Hematopoietic multipotent progenitor cell treated with erythropoietin and hydrocortisone succinate and interleukin-3 and kit ligand, for 8 days (in vitro differentiated cells): ENCODE measurements at regions not wholly inside any gene's neighbourhood (a gene's known extent, or its start where the extent isn't known, plus 50 kb on each side); places are given as distances from the start of the nearest gene placed in this dataset.

Experiments
- DNase-seq: peaks from one replicate; pipeline ENCODE4 v3.0.0-alpha.2; 2015

DNA sequence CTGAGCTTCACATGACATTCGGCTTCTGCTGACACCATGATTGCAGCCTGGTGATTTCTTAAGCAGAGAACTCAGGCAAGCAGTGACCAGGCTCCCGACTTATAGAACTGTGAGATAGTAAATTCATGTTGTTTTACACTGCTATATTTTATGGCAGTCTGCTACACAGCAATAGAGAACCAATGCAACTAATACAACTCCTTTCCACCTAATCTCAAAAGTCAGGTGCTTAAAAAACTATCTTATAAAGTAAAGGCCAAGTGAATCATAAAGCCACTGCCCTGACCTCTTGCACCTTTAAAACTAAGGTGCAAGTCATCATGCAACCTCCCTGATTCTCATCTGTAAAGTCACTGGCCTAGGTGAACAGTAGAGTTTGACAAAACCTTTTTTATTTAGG is 95.3 kb upstream of the GLS start:
- DNase-seq, result no peak

DNA sequence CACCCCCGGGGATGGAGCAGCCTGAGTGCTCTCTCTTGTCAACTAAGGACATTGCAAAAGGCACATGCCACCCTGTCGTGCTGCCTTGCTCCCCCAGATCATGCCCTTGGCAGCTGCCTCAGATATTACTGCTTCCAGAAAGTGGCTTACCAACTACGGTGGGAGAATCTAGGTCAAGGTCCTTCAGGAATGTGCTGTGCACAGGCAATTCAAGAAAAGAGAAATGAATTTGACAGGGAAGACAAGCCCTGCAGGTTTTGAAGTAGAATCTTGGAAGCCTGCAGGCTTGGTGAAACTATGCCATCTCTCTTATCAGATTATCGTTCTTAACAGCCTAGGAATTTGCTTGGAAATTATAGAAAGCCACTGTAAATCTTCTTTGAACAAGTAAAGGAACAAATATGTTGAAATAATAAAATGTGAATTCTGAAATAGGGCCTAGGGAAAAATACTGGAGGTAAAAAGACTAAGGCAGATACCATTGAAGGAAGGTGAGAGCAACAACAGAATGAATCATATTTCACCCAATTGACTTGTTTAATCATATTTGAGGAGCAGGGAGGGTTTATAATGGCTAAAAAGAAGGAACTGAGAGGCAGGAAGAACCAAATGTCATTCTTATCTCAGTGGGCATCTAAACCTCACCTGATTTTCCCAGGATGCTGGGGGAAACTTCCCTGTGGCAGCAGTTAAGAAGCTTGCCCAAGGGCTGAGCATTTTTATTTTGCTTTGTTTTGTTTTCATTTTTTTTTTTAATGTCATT is 94.0 kb upstream of the GLS start:
- DNase-seq, result no peak

- DNase-seq, result no peak
Measured at GRCh38 chr2:190787743-190788235, 92.8 kb upstream of the GLS start.

GRCh38 chr2:190789074-190790004 is 91.3 kb upstream of the GLS start:
- no peak for DNase-seq

GRCh38 chr2:190791347-190791975 is 89.2 kb upstream of the GLS start:
- DNase-seq, result peak; percentile 6

GRCh38 chr2:190791976-190792575 is 88.5 kb upstream of the GLS start:
- DNase-seq, result no peak

DNA sequence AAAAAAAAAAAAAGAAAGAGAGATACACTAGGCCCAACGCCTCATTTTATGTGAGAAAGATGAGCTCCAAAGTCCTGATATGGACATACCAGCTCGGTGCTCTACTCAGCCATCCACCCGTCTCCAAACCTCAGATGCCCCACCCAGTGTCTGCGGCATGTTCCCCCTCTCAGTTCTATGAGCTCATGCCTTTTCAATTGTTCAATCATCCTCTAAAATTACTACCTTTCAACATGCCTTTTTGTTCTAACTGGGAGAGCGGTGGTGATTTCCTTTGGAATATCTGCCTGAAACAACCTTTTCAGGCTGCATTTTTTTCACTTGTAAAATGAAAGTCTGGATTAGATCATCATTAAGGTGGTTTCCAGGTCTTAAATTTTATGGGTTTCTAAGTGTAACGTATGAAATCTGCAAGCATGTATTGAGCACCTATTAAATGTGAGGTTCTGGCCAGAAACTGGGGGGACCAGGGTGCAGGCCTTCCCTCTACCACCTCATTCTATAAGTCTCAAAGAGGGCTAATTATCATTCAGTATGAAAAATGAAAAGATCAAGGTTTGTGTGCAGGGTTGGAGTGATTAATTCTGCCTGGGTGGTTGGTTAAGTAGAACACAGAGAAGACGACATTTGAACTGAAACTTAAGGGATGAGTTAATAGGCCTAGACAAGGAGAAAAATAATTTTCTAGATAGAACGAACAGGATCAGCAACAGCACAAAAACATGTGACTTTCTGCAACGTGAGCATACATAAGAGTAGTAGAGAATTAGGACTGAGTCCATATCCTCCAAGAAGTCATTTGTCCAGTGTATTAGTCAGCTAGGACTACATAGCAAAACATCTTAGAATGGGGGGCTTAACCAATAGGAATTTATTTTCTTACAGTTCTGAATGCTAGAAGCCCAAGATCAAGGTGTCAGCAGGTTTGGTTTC is 87.4 kb upstream of the GLS start:
- no peak for DNase-seq

- DNase-seq, result no peak
Measured at GRCh38 chr2:190794377-190794776, 86.2 kb upstream of the GLS start.

GRCh38 chr2:190794790-190795189 is 85.8 kb upstream of the GLS start:
- DNase-seq, result no peak

DNA sequence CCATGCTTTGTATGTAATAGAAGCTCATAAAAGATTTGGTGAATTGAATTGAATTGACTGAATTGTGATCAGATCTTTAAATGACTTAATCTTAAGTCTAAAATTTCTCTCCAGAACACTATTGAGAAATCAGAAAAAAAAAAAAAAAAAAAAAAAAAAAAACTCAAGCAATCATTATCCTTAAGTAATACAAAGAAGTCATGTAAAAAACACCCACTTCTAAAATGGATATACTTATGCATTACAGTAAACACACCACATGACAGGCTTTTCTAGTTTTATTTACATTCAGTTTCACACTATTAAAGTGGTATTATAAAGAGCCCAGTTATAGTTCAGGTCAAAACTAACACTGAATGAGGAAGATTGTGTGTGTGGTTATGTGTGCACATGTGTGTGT is 84.9 kb upstream of the GLS start:
- DNase-seq, result no peak

DNA sequence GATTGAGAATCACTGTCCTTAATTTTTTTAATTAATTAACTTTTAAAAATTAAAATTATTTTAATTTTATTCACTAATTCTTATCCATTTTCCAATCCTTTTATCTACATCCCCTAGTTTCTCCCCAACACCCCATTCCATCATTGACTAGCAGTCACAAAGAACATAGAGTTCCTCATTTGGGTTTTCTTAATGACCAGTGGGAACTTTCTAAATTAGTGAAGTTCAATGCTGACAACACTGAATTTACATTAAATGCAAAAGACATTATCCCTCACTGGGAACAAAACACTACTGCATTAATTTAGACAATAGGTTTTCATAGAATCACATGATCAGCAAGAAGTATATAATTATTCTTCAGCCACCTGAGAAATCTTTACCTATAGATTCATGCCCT is 80.6 kb upstream of the GLS start:
- DNase-seq, result no peak

DNA sequence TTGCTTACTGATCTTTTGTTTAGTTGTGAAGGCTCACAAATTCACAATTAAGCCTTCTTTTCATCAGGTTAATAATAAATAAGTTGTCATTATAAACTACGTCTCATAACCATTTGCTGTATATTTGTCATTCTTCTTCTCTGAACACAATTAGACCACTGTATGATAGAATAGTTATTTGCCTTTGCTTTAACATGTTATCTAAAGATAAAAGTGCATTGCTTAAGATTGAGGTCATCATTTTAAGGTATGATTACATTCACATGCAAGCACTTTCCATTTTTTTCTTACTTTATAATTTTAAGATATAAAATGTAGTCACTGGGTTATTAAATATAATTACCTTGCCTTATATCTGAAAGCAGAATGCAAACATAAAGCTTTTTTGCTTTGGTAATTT is 80.1 kb upstream of the GLS start:
- no peak for DNase-seq

DNA sequence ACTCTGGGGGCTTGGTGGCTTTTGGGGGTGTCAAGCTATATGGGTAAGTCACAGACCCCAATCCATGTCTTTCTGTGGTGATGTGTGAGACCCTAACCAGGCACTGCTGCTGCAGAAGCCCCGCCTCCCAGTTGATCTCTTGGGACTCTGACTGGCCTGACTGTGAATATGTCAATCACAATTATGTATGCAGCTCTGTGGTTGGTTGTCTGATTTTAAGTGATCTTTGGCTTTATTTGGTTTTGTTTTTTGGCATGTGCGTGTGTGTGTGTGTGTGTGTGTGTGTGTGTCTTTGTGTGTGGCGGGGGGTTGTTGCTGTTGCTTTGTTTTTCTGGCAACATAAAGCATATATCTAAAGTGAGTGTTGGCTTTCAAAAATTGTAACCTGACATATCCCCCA is 78.5 kb upstream of the GLS start:
- no peak for DNase-seq

- DNase-seq, result no peak
Measured at GRCh38 chr2:190802626-190803209, 77.9 kb upstream of the GLS start.

- DNase-seq, result peak; percentile 41
Measured at GRCh38 chr2:190804182-190804795, 76.3 kb upstream of the GLS start.

- no peak for DNase-seq
Measured at GRCh38 chr2:190805126-190805525, 75.5 kb upstream of the GLS start.

DNA sequence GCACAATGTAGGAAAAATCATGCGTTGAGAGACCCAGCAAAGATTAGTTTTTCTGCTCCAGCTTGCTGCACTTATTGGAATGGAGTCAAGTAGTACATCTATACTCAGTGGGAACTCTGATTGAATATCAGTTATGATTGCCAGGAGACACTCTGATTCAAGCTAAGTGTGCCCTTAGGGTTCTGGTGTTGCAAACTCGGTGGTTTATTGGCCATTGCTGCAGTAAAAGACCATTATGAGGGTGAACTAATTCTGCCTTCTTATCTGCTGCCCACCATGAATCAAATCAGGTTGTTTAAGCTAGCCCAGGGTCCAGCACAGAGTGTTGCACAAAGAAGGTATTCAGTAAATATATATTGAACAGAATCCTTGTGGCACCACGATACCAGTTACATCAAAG is 74.8 kb upstream of the GLS start:
- DNase-seq, result no peak

DNA sequence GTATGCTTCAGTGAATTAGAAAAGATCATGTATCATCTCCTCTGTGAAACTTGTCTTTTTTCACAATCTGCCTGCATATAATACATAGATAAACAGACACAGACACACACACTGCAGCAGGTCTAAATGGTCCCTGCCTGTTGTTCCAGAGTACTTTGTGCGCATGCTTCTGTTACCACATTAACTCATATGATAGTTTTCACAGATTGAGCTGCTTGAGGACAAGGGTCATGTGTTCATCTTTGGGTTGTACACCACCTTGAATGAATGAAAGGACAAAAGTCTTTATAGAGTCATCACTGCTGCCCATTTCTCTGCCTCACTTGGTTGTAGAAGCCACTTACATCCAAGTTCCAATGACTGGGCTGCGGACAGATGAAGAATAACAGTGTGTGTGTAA is 72.7 kb upstream of the GLS start:
- DNase-seq, result no peak

DNA sequence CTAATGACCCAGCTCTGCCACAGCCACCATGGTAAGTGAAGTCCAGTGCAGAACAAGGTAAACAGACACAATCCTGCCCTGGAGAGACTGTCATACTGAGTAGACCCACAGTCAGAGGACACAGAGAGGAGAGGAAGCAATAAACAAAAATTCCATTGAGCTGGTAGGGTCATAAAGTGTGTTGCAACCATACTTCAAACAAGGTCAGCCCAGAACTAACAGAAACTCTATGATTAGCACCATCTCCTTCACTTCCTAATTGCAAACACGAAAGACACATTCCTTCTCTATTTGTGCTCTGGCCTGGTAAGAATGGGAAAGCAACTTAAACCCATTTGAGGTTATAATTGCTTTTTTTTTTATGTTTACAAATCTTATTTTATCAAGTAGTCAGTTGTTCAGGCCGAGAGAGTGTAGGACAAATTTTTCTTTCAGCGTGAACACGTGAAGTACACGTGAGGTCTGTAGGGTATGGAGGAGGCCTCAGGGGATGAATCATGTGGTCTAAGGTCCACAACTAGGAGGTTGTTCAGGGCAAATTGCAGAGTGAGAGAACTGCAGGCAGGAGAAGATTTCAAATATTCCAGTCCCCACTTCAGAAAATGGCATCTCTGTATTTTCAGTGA is 71.4 kb upstream of the GLS start:
- DNase-seq, result no peak

DNA sequence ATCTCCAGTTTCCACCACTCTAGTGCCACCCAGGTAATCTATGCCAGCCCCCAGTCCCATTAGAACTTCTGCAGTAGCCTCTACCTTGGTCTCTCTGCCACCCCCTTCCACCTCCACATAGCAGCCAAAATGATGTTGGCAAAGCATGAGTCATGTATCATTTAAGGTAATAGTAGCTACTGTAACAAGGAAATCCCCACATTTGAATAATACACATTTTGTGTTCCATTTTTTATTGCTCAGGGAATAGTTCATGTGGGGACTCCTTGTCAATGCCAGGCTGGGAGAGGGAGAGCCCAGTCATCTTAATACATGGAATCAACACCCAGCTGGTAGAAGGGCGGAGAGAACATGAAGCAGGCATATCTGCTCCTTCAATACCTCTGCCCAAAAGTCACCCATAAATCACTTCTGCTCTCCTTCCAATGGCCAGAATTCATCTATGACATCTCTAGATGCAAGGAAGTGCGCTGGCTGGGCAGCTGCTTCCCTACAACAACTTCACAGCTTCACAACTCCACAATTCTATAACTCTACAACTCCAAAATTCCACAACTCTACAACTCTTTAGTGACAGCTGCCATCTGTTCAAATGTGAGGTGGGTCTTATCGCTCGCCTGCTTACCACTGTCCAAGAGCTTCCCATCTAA is 70.6 kb upstream of the GLS start:
- no peak for DNase-seq
